CD14-positive monocyte (primary cell): ENCODE measurements at regions not wholly inside any gene's neighbourhood (a gene's known extent, or its start where the extent isn't known, plus 50 kb on each side); places are given as distances from the start of the nearest gene placed in this dataset.

Experiments used
- DNase-seq, 3 donors: peaks; one replicate each; pipeline ENCODE4 v3.0.0-alpha.2; 2011 to 2022
- H2AFZ ChIP-seq: 2 replicates; pipeline ENCODE4 v1.6.0; 2012; ENCODE audit warnings: mild to moderate bottlenecking, low read depth, low read length, inconsistent platforms; ENCODE audit not compliant: insufficient read depth, poor library complexity, severe bottlenecking
- H3K27ac ChIP-seq, 2 donors: 1 replicate in 1 of 2; 2 replicates in 1 of 2; pipeline ENCODE4 v1.5.1; 2012 to 2013; ENCODE audit warnings: low read length in 2 of 2, control low read depth in 1 of 2, inconsistent platforms in 1 of 2, low read depth in 1 of 2, mild to moderate bottlenecking in 1 of 2
- H3K27me3 ChIP-seq, 2 donors: one replicate each; pipeline versions ENCODE4 v1.6.0 to v1.6.1; 2011 to 2013; ENCODE audit warnings: low read length in 2 of 2; ENCODE audit not compliant: control insufficient read depth in 2 of 2, insufficient read depth in 2 of 2
- H3K36me3 ChIP-seq, 2 donors: replicated peaks in 1 of 2; 1 replicate in 1 of 2; 2 replicates in 1 of 2; pipeline versions ENCODE4 v1.5.1 to v1.6.1; 2012 to 2013; ENCODE audit warnings: low read length in 2 of 2, control low read depth in 1 of 2, inconsistent platforms in 1 of 2, mild to moderate bottlenecking in 1 of 2; ENCODE audit not compliant: insufficient read depth in 2 of 2, control insufficient read depth in 1 of 2
- H3K4me1 ChIP-seq, 2 donors: 1 replicate in 1 of 2; 2 replicates in 1 of 2; pipeline versions ENCODE4 v1.5.1 to v1.6.1; 2012 to 2013; ENCODE audit warnings: low read length in 2 of 2, control low read depth in 1 of 2, inconsistent platforms in 1 of 2, mild to moderate bottlenecking in 1 of 2, moderate library complexity in 1 of 2; ENCODE audit not compliant: insufficient read depth in 2 of 2, control insufficient read depth in 1 of 2
- H3K4me2 ChIP-seq: replicated peaks from 2 replicates; pipeline ENCODE3; 2012; ENCODE audit warnings: low read length, moderate library complexity, mild to moderate bottlenecking; ENCODE audit not compliant: poor library complexity, severe bottlenecking; ENCODE audit errors: extremely low read depth
- H3K4me3 ChIP-seq, 3 experiments: fragments of 200-600 bp in 1 of 3; sonication (generic) in 1 of 3; replicated peaks in 1 of 3; 1 replicate in 2 of 3; 2 replicates in 1 of 3; pipeline ENCODE4 v1.5.1; 2011 to 2013; ENCODE audit warnings: low read length in 3 of 3, mild to moderate bottlenecking in 3 of 3, control low read depth in 2 of 3, low read depth in 2 of 3, inconsistent platforms in 1 of 3, moderate library complexity in 1 of 3
- H3K79me2 ChIP-seq: 2 replicates; pipeline ENCODE4 v1.6.0; 2012; ENCODE audit warnings: mild to moderate bottlenecking, control low read depth, inconsistent platforms, low read length, moderate library complexity; ENCODE audit not compliant: insufficient read depth
- H3K9ac ChIP-seq: 2 replicates; pipeline ENCODE4 v1.6.0; 2017; ENCODE audit warnings: low read length, mild to moderate bottlenecking; ENCODE audit not compliant: insufficient read depth, poor library complexity, severe bottlenecking
- H3K9me3 ChIP-seq, 2 donors: replicated peaks in 1 of 2; 1 replicate in 1 of 2; 2 replicates in 1 of 2; pipeline versions ENCODE4 v1.5.1 to v1.6.1; 2012 to 2013; ENCODE audit warnings: low read length in 2 of 2, control low read depth in 1 of 2; ENCODE audit not compliant: control insufficient read depth in 1 of 2, insufficient read depth in 1 of 2
- H4K20me1 ChIP-seq: 2 replicates; pipeline ENCODE4 v1.6.0; 2012; ENCODE audit warnings: mild to moderate bottlenecking, low read length, control low read depth, moderate library complexity; ENCODE audit not compliant: insufficient read depth
- H3K27ac Mint-ChIP-seq, 7 donors: one replicate each; pipeline ENCODE4 v1.8.0; 2020; ENCODE audit warnings: mild to moderate bottlenecking in 7 of 7, mixed read lengths in 7 of 7, moderate library complexity in 6 of 7, inconsistent platforms in 2 of 7
- H3K27me3 Mint-ChIP-seq, 3 donors: one replicate each; pipeline ENCODE4 v1.8.0; 2021 to 2022; ENCODE audit warnings: low read depth in 3 of 3, mild to moderate bottlenecking in 3 of 3, mixed read lengths in 3 of 3, moderate library complexity in 3 of 3, inconsistent platforms in 1 of 3
- H3K36me3 Mint-ChIP-seq, 2 donors: one replicate each; pipeline ENCODE4 v1.8.0; 2020; ENCODE audit warnings: mixed read lengths in 2 of 2, inconsistent platforms in 1 of 2, mild to moderate bottlenecking in 1 of 2
- H3K4me1 Mint-ChIP-seq: one replicate; pipeline ENCODE4 v1.8.0; 2020; ENCODE audit warnings: mild to moderate bottlenecking, mixed read lengths
- H3K4me3 Mint-ChIP-seq, 2 donors: one replicate each; pipeline ENCODE4 v1.8.0; 2020; ENCODE audit warnings: mild to moderate bottlenecking in 2 of 2, mixed read lengths in 2 of 2, moderate library complexity in 1 of 2
- H3K9me3 Mint-ChIP-seq, 7 donors: one replicate each; pipeline ENCODE4 v1.8.0; 2020 to 2022; ENCODE audit warnings: mixed read lengths in 7 of 7, mild to moderate bottlenecking in 6 of 7, moderate library complexity in 6 of 7, inconsistent platforms in 2 of 7
- WGBS: methylation state at CpG from one replicate; pipeline ENCODE4 v1.1.5; 2013; ENCODE audit warnings: missing lambda C conversion rate; ENCODE audit not compliant: insufficient coverage; 5-methylcytosine and 5-hydroxymethylcytosine counted together
- intact Hi-C, 2 donors: fragments of 100-400 bp; cut with micrococcal nuclease; formaldehyde crosslinking; loops; one replicate each; pipeline versions ENCODE4 v1.15.0 to v1.15.1; 2023
- TF ChIP-seq, protein P1 (sequence below): fragments of 200-600 bp; IDR thresholded peaks from one replicate; pipeline ENCODE4 v1.8.0; 2022; ENCODE audit warnings: antibody characterized with exemption, mild to moderate bottlenecking

DNA sequence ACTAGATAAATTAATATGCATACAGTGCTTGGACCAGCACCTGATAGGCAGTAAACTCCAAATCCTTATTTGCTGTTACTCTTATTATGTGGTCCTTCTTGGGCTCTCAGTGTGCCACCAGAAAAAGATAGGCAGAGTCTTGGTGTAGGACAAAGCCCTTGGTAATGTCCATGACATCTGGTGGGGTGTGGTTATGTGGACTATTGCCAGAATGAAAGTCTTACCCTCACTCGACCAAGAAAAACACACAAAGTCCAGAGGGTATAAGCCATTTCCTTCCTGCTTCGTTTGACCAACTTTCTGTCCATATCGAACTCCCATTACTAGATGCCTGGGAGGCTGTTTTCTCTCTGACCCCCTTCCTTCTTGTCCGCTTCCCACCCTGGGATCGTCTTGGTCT, 140.9 kb downstream of the UTP18 start:
- Histone ChIP-seq H2AFZ (no peak overlapping the region), H3K4me1 (no peaks in the 10 kb centered on the region), H3K4me3 (no peak overlapping the region), H3K27me3 (no peaks in the 10 kb centered on the region), H4K20me1 (no peaks in the 10 kb centered on the region), H3K79me2 (no peaks in the 10 kb centered on the region), H3K4me2 (no peak overlapping the region), H3K9me3 (no peaks in the 10 kb centered on the region), H3K9ac (no peak overlapping the region), H3K36me3 (no peaks in the 10 kb centered on the region), H3K27ac (no peak overlapping the region)
- H3K36me3 Mint-ChIP-seq: no peaks in the 10 kb centered on the region
- H3K27me3 Mint-ChIP-seq: peaks cover 0 to 6% (median 6%) of the 10 kb centered on the region in 3 donors
- no peaks in the 10 kb centered on the region for H3K4me1 Mint-ChIP-seq
- TF ChIP-seq, protein P1, sequence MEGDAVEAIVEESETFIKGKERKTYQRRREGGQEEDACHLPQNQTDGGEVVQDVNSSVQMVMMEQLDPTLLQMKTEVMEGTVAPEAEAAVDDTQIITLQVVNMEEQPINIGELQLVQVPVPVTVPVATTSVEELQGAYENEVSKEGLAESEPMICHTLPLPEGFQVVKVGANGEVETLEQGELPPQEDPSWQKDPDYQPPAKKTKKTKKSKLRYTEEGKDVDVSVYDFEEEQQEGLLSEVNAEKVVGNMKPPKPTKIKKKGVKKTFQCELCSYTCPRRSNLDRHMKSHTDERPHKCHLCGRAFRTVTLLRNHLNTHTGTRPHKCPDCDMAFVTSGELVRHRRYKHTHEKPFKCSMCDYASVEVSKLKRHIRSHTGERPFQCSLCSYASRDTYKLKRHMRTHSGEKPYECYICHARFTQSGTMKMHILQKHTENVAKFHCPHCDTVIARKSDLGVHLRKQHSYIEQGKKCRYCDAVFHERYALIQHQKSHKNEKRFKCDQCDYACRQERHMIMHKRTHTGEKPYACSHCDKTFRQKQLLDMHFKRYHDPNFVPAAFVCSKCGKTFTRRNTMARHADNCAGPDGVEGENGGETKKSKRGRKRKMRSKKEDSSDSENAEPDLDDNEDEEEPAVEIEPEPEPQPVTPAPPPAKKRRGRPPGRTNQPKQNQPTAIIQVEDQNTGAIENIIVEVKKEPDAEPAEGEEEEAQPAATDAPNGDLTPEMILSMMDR: no peak
- 89% methylated on average over 3 of the region's 5 CpGs for WGBS
- no peak overlapping the region for H3K4me3 Mint-ChIP-seq
- H3K9me3 Mint-ChIP-seq: peaks cover 0 to 8% (median 0%) of the 10 kb centered on the region in 7 donors
- intact Hi-C loops: no loop called here
- H3K27ac Mint-ChIP-seq: no peak overlapping the region
- no peak for DNase-seq

- TF ChIP-seq, protein P1: no peak
- Histone ChIP-seq H3K4me1 (no peaks in the 10 kb centered on the region), H3K36me3 (no peaks in the 10 kb centered on the region), H3K4me3 (no peak overlapping the region), H3K4me2 (no peak overlapping the region), H3K9ac (no peak overlapping the region), H3K27ac (no peak overlapping the region), H4K20me1 (no peaks in the 10 kb centered on the region), H3K79me2 (no peaks in the 10 kb centered on the region), H3K9me3 (no peaks in the 10 kb centered on the region), H2AFZ (no peak overlapping the region), H3K27me3 (no peaks in the 10 kb centered on the region)
- H3K4me1 Mint-ChIP-seq: no peaks in the 10 kb centered on the region
- intact Hi-C loops: no loop called here
- DNase-seq: no peak
- WGBS: no CpG with 5 or more reads among the region's 1 CpG
- no peak overlapping the region for H3K27ac Mint-ChIP-seq
- H3K27me3 Mint-ChIP-seq: peaks cover 0 to 10% (median 9%) of the 10 kb centered on the region in 3 donors
- no peaks in the 10 kb centered on the region for H3K36me3 Mint-ChIP-seq
- H3K9me3 Mint-ChIP-seq: peaks cover 0 to 9% (median 0%) of the 10 kb centered on the region in 7 donors
- H3K4me3 Mint-ChIP-seq: no peak overlapping the region
Measured at GRCh38 chr17:51402899-51403298, 142.6 kb downstream of the UTP18 start.
